T-helper 2 cell treated with Interferon-gamma antibody and Interleukin-4, amounts not matched to agents 5 μg/mL and 100 μg/mL, for 36 hours (primary cell): ENCODE measurements at regions not wholly inside any gene's neighbourhood (a gene's known extent, or its start where the extent isn't known, plus 50 kb on each side); places are given as distances from the start of the nearest gene placed in this dataset.

ENCODE experiments used
- DNase-seq: peaks from one replicate; pipeline ENCODE4 v3.0.0; 2021; ENCODE audit warnings: low spot score
- H3K27ac Mint-ChIP-seq: one replicate; pipeline ENCODE4 v1.8.0; 2021; ENCODE audit warnings: mild to moderate bottlenecking, mixed read lengths
- H3K27me3 Mint-ChIP-seq: one replicate; pipeline ENCODE4 v1.8.0; 2021; ENCODE audit warnings: low read depth, mixed read lengths
- H3K36me3 Mint-ChIP-seq: one replicate; pipeline ENCODE4 v1.8.0; 2021; ENCODE audit warnings: low read depth, mixed read lengths
- H3K4me1 Mint-ChIP-seq: one replicate; pipeline ENCODE4 v1.8.0; 2021; ENCODE audit warnings: low read depth, mixed read lengths
- H3K4me3 Mint-ChIP-seq: one replicate; pipeline ENCODE4 v1.8.0; 2022; ENCODE audit warnings: mild to moderate bottlenecking, moderate library complexity, mixed read lengths
- H3K9me3 Mint-ChIP-seq: one replicate; pipeline ENCODE4 v1.8.0; 2021; ENCODE audit warnings: mixed read lengths

DNA sequence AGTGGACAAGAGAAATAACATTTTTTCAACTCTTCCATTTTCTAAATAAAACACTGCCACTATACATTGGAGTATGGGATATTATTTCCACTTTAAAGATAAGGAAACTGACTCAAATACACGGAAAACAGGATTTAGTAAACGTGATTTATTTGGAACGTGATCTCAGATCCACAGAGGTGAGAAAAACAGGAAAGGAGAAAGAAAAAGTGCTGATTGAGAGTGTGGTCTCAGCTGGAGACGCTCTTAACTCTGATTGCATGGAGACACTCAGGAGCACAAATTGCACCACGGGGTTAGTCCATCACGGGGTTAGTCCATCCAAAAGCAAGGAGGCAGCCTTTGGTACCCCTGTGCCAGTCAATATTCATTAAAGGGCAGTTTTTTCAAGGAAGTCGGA is 142.5 kb downstream of the GNAT3 start:
- no peak overlapping the region for H3K27ac Mint-ChIP-seq
- no peaks in the 10 kb centered on the region for H3K27me3 Mint-ChIP-seq
- H3K9me3 Mint-ChIP-seq = peaks cover 8% of the 10 kb centered on the region
- no peak for DNase-seq
- H3K36me3 Mint-ChIP-seq = no peaks in the 10 kb centered on the region
- no peaks in the 10 kb centered on the region for H3K4me1 Mint-ChIP-seq
- no peak overlapping the region for H3K4me3 Mint-ChIP-seq

DNA sequence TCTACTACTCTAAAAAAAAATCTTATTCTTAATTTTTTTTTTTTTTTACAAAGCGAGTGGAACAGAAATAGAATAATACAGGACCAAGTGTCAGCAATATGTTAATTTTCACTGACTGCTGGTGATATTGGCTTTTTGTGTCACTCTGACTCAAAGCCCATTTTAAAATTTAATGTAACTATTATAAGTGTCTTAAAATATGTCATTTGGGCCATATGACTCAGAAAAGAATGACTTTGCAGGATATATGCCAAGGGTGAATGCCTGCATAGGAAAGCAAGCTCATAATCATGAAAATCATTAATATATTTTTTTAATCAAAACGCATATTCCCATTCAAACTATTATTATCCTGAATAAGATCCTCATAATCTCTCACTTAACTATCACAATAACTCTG is 149.2 kb downstream of the GNAT3 start:
- Mint-ChIP-seq H3K4me3 (no peak overlapping the region), H3K27ac (no peak overlapping the region), H3K4me1 (no peaks in the 10 kb centered on the region), H3K9me3 (peaks cover 8% of the 10 kb centered on the region), H3K27me3 (no peaks in the 10 kb centered on the region), H3K36me3 (no peaks in the 10 kb centered on the region)
- DNase-seq = no peak

DNA sequence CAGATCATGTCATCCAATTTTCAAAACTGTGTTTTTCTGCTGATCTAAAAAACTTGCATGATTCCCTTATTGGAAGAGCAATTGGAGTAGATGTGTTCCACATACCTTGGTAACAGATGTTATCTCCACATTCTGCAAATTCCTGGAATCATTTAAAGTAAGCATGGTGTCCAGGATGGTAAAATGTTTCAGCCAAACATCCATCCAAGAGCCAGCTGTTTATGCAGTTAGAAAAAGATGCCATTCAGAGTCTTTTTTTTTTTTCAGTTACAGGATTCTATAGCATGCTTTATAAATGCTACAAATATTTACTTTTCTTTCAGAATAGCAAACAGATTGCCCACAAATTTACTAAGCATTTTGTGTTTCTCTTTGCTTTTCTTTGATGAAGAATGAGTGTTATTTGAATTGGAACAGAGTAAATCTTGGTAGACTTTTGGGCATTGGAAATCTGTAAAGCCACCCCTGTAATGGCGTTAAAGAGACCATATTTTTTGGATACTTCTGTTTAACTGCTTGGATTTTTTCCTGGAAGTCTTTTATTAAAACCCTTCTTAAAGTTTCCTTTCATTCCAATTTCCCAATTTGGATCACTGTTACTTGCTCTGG is 149.8 kb downstream of the GNAT3 start:
- Mint-ChIP-seq H3K27me3 (no peaks in the 10 kb centered on the region), H3K27ac (no peak overlapping the region), H3K36me3 (no peaks in the 10 kb centered on the region), H3K4me1 (no peaks in the 10 kb centered on the region), H3K4me3 (no peak overlapping the region), H3K9me3 (peaks cover 8% of the 10 kb centered on the region)
- no peak for DNase-seq

DNA sequence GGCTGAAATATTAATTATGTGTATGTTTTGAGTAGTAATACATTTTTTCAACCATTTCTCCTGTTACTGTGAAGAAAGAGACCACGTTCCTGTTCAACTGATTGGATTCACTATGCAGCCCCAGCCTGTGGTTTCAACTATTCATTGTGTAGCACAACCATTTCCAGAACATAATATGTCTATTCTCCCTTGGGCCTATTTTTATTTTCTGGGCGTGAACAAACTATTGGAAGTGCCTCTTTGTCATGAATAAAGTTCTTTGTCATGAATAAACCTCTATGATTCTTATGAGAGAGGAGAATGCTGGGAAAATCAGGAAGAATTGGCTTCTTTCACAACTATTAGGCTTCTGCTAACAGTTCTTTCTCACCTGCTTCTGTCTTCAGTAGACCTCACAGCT is 152.4 kb downstream of the GNAT3 start:
- DNase-seq = no peak
- no peaks in the 10 kb centered on the region for H3K36me3 Mint-ChIP-seq
- no peak overlapping the region for H3K4me3 Mint-ChIP-seq
- H3K9me3 Mint-ChIP-seq = no peaks in the 10 kb centered on the region
- no peaks in the 10 kb centered on the region for H3K27me3 Mint-ChIP-seq
- H3K4me1 Mint-ChIP-seq = no peaks in the 10 kb centered on the region
- H3K27ac Mint-ChIP-seq = no peak overlapping the region

DNA sequence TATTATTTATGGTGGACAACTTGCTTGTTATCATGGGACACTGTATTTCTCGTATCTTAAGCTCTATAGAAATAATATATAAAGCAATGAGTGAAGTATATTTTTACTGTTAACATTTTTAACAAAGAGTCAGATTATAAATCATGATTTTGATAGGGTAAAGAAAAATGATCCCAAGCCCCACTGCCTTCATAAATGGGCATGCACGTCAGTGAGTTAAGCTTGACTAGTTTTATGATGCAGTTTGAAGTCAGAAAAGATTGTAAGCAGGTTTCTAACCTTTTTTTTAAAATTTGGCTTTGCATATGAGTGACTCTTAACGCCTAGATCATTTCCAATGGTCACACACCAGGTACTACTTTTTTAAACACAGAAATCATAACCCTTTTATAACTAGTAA is 152.8 kb downstream of the GNAT3 start:
- H3K9me3 Mint-ChIP-seq = no peaks in the 10 kb centered on the region
- no peaks in the 10 kb centered on the region for H3K27me3 Mint-ChIP-seq
- H3K27ac Mint-ChIP-seq = no peak overlapping the region
- no peak for DNase-seq
- H3K4me3 Mint-ChIP-seq = no peak overlapping the region
- H3K36me3 Mint-ChIP-seq = no peaks in the 10 kb centered on the region
- H3K4me1 Mint-ChIP-seq = no peaks in the 10 kb centered on the region

DNA sequence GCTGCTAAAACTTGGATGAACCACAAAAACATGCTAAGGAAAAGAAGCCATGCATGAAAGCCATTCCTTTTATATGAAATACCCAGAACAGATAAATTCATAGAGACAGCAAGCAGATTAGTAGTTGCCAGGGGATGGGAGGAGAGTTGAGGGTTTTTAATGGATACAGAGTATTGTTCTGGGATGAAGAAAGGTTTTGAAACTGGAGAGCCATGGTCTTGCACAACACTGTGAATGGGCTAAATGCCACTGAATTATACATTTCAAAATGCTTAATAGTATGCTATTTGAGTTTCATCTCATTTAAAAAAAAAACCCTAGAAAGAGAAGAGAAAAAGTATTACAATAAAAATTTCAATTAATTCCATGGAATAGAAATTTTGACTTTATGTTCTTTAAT is 154.3 kb downstream of the GNAT3 start:
- H3K4me1 Mint-ChIP-seq = no peaks in the 10 kb centered on the region
- no peaks in the 10 kb centered on the region for H3K36me3 Mint-ChIP-seq
- no peaks in the 10 kb centered on the region for H3K27me3 Mint-ChIP-seq
- no peak for DNase-seq
- no peaks in the 10 kb centered on the region for H3K9me3 Mint-ChIP-seq
- H3K27ac Mint-ChIP-seq = no peak overlapping the region
- H3K4me3 Mint-ChIP-seq = no peak overlapping the region

DNA sequence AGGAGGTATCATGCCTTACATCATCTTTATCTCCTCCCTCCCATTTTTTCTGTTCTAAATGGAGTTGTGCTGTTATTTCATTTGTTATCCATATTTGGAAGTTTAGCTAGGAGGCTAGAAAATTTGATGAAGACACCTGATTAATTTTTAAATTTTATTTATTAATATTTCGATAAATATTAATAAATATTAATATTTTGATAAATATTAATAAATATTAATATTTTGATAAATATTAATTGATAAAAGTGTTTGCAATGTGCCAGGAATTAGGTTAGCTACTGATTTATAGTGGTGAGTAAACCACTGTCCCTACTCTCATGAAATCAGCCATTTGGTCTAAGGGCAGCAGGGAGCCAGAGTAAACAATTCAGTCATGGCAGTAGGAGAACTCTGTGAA is 161.4 kb downstream of the GNAT3 start:
- DNase-seq = no peak

DNA sequence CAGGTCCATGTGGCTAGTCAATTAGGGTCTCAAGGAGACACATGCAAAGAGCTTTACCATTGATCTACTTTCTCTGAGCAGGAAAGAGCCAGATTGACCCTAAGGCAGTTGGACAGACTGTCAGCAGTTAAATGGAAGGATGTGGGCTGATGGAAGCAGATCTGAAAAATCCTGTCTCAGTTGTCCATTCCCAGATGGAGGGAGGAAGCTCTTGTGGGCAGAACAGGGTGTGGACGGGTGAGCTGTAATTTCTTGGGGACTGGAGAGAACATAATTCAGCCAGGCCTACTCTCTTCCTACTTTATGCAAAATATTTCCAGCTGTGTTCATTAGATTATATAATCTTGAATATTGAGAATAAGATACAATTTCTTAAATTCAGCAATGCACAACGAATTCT is 163.6 kb downstream of the GNAT3 start:
- no peak for DNase-seq
- peaks cover 2% of the 10 kb centered on the region for H3K4me1 Mint-ChIP-seq
- no peak overlapping the region for H3K27ac Mint-ChIP-seq
- no peaks in the 10 kb centered on the region for H3K36me3 Mint-ChIP-seq
- H3K9me3 Mint-ChIP-seq = no peaks in the 10 kb centered on the region
- no peak overlapping the region for H3K4me3 Mint-ChIP-seq
- H3K27me3 Mint-ChIP-seq = no peaks in the 10 kb centered on the region

More for the DNA sequence above, 161.4 kb downstream of the GNAT3 start:
- Mint-ChIP-seq H3K4me1 (peaks cover 2% of the 10 kb centered on the region), H3K27ac (no peak overlapping the region), H3K36me3 (no peaks in the 10 kb centered on the region), H3K4me3 (no peak overlapping the region), H3K9me3 (no peaks in the 10 kb centered on the region), H3K27me3 (no peaks in the 10 kb centered on the region)

DNA sequence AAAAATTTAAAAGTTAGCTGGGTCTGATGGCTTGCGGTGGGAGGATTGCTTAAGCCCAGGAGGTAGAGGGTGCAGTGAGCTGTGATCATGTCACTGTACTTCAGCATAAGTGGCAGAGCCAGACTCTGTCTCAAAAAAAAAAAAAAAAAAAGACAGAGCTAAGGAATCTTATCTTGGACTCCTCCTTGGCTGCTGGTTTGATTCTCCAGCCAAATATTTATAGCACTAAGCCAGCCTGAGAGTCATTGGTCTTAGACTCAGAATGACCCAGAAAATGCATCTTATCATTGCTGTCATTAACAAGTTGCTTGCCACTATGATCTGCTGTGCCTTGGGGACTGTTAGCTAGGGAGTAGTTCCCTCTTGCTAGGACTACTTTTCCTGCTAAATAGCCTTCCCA is 164.7 kb downstream of the GNAT3 start:
- DNase-seq = no peak
- Mint-ChIP-seq H3K36me3 (no peaks in the 10 kb centered on the region), H3K27me3 (no peaks in the 10 kb centered on the region), H3K4me1 (peaks cover 2% of the 10 kb centered on the region), H3K4me3 (no peak overlapping the region), H3K27ac (no peak overlapping the region), H3K9me3 (no peaks in the 10 kb centered on the region)

DNA sequence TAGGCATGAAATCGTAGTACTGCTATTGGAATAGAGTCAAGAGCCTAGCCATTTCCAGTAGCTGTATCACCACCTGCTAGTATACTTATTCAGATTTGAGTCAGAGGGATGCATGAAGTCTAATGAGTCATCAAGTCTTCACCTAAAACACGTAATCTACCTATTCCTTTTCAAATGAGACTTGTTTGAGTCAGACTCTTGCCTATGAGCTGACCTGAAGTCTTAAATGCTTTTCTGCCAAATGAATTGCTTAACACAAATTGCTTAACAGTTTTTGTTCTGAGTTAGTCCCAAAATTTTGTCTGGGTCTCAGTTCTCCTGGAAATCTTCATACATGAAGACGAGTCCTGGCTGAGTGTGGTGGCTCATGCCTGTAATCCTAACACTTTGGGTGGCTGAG is 165.2 kb downstream of the GNAT3 start:
- no peak for DNase-seq
- Mint-ChIP-seq H3K27me3 (no peaks in the 10 kb centered on the region), H3K36me3 (no peaks in the 10 kb centered on the region), H3K27ac (no peak overlapping the region), H3K9me3 (no peaks in the 10 kb centered on the region), H3K4me1 (peaks cover 2% of the 10 kb centered on the region), H3K4me3 (no peak overlapping the region)

DNA sequence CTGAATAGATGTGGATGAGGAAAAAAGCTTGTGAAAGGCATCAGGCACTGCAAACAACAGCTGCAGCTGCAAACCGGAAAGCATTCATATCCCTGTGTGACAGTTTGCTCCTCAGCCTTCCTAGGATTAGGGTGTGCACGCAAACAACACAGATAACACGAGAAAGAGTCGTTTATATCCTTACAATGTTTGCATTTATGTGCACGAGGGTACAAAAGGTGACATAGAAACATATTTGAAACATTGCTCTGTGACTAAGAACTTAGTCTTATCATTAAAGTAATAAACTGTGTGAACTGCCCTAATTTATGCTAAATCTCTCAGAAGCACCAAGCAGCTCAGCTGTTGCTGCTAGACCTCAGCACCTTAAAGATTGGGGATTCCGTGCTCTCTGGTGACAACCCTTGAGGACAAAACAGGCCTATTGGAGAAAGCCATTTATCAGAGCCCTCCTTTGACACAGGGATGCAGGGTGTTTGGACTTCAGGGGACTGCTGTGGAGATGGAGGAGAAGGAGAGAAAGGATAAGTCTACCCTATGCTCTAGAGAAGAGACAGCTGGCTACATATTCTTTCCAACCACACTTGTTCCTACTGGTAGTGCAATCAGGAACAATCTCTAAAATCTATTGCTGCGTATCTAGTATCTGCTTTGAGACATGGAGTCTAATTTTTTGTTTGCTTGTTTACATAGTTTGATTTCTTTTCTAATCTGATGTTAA is 176.2 kb downstream of the GNAT3 start:
- Mint-ChIP-seq H3K4me3 (no peak overlapping the region), H3K27me3 (peaks cover 2% of the 10 kb centered on the region), H3K4me1 (no peaks in the 10 kb centered on the region), H3K27ac (no peak overlapping the region), H3K9me3 (no peaks in the 10 kb centered on the region), H3K36me3 (no peaks in the 10 kb centered on the region)
- DNase-seq = no peak

DNA sequence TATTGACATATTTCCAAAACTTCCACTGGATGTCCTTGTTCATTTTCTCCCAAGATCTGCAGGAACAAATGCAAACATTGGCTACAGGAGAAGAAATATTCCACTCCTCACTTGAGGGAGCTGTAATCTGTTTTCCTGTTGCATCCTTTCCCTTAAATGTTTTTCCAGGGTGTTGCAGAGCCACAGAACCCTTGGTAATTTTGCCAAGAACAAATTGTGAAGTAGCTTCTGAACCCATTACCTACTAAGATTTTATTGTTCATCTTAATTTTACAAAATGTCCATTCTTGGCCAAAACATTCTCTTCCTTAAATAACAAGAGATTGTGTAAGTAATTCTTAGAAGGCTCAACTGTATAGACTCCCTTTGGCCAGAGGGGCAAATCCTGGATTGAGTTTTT is 177.0 kb downstream of the GNAT3 start:
- H3K36me3 Mint-ChIP-seq = no peaks in the 10 kb centered on the region
- no peak overlapping the region for H3K4me3 Mint-ChIP-seq

DNA sequence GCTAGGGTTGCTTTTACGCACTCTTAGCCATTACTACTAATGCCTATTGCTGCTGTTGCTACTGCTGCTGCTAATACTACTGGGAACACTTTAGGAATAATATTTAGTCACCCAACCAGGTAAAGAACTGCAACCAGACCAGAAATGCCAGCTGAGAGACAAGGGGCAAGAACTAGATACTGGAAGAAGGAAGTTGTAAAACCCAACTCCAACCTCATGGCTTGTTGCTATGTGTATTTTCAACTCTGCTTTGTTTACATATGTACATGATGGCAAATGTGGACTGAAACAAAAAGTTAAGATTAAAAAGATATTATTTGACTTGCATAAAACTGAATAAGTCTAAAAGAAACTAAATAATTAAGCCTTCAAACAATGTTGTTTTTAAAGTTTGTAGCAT is 177.7 kb downstream of the GNAT3 start:
- Mint-ChIP-seq H3K4me1 (no peaks in the 10 kb centered on the region), H3K9me3 (no peaks in the 10 kb centered on the region), H3K4me3 (no peak overlapping the region), H3K27ac (no peak overlapping the region), H3K27me3 (peaks cover 2% of the 10 kb centered on the region), H3K36me3 (no peaks in the 10 kb centered on the region)
- no peak for DNase-seq

More for the DNA sequence above, 177.0 kb downstream of the GNAT3 start:
- no peak for DNase-seq
- H3K4me1 Mint-ChIP-seq = no peaks in the 10 kb centered on the region
- peaks cover 2% of the 10 kb centered on the region for H3K27me3 Mint-ChIP-seq
- H3K9me3 Mint-ChIP-seq = no peaks in the 10 kb centered on the region
- no peak overlapping the region for H3K27ac Mint-ChIP-seq

DNA sequence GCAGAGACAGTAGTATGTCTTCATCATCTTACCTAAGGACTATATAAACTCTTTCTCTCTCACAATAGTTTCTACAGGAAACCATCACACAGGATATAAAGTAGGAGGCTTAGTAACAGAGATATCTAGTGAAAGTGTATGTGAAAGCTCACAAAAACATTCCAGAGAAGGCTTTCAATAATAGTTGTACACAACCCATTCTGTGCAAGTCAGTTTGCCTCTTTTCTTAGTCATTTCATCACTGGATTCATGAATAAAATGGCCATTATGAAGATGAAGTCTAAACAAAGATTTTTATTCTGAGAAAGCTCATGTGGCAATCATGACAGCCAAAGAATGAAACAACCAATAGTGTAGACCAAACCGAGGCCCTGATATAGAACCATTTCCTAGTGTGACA is 178.8 kb downstream of the GNAT3 start:
- Mint-ChIP-seq H3K27me3 (peaks cover 2% of the 10 kb centered on the region), H3K9me3 (no peaks in the 10 kb centered on the region), H3K4me1 (no peaks in the 10 kb centered on the region), H3K36me3 (no peaks in the 10 kb centered on the region), H3K4me3 (no peak overlapping the region), H3K27ac (no peak overlapping the region)
- no peak for DNase-seq

DNA sequence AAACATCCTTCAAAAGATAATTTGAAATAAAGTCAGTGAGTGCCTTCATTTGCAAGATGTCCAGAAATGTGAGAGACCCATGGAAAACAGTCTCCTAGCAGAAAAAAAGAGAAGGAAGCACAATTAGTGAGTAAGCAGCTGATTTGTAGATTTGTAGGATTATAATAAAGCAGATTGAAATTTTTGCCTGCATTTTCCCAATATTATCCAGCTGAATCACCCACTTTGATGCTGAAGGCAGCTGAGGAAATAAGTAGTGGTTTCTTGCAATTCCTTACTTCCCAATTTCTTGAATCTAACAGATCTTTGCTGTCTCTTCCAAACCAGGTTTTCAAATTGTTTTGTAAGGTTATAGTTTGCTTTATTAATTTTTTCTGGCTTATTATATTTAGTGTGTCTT is 181.4 kb downstream of the GNAT3 start:
- no peaks in the 10 kb centered on the region for H3K36me3 Mint-ChIP-seq
- H3K4me1 Mint-ChIP-seq = no peaks in the 10 kb centered on the region
- no peak for DNase-seq
- H3K4me3 Mint-ChIP-seq = no peak overlapping the region
- H3K27ac Mint-ChIP-seq = no peak overlapping the region
- no peaks in the 10 kb centered on the region for H3K27me3 Mint-ChIP-seq
- H3K9me3 Mint-ChIP-seq = no peaks in the 10 kb centered on the region
